ENCODE measurements at regions not wholly inside any gene's neighbourhood (a gene's known extent, or its start where the extent isn't known, plus 50 kb on each side); places are given as distances from the start of the nearest gene placed in this dataset.

DNA sequence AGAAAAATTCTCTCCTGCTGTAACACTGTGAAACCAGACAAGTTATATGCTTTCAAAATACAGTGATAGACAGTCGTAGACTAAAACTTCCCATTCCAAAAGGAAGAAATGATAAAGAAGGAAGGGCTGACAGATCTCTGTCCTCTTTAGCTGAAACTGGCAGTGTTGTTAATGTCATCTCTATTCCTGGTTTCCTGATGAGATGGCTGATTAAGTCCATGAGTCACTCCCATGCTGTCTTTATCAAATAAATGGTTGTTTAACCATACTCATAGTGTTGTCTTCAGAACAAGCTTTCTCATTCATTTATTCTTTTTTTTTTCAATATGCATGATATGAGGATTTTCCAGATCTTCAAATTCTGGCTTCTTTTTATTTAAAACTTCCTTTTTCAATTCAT lies 952.2 kb upstream of the WWC1 start:
- H3K4me3 ChIP-seq (ENCODE audit: control insufficient read depth in 2 of 3, extremely low read depth in 1 of 3, insufficient read depth in 2 of 3, low read depth in 1 of 3, low read length in 3 of 3) = no peak overlapping the region
- no peak for FAIRE-seq
- H3K36me3 ChIP-seq (ENCODE audit: control insufficient read depth in 2 of 2, extremely low read depth in 1 of 2, insufficient read depth in 2 of 2, low read length in 2 of 2) = no peaks in the 10 kb centered on the region
- H3K9me3 ChIP-seq (ENCODE audit: control insufficient read depth, low read depth, low read length) = no peaks in the 10 kb centered on the region
- no peaks in the 10 kb centered on the region for H4K20me1 ChIP-seq (ENCODE audit: control insufficient read depth, extremely low read depth, insufficient read depth, low read length)
- H3K9ac ChIP-seq (ENCODE audit: control insufficient read depth, extremely low read depth, insufficient read depth, low read length) = no peak overlapping the region
- dilution Hi-C loops (cut with MboI; ENCODE audit: extremely low pct_ligation_motif_present, low sequenced_read_pairs) = no loop called here
- H3K27ac ChIP-seq (ENCODE audit: control insufficient read depth, insufficient read depth, low read length) = no peak overlapping the region
- H3K4me2 ChIP-seq (ENCODE audit: control insufficient read depth, extremely low read depth, insufficient read depth, low read depth, low read length) = no peak overlapping the region
- no peak for DNase-seq (ENCODE audit: low read depth, low spot score)
- H3K79me2 ChIP-seq (ENCODE audit: control insufficient read depth, insufficient read depth, low read length) = no peaks in the 10 kb centered on the region
- no peak for TF ChIP-seq EZH2 (IDR thresholded peaks at IDR 0.05; ENCODE audit: low read length)
- TF ChIP-seq, protein P1, sequence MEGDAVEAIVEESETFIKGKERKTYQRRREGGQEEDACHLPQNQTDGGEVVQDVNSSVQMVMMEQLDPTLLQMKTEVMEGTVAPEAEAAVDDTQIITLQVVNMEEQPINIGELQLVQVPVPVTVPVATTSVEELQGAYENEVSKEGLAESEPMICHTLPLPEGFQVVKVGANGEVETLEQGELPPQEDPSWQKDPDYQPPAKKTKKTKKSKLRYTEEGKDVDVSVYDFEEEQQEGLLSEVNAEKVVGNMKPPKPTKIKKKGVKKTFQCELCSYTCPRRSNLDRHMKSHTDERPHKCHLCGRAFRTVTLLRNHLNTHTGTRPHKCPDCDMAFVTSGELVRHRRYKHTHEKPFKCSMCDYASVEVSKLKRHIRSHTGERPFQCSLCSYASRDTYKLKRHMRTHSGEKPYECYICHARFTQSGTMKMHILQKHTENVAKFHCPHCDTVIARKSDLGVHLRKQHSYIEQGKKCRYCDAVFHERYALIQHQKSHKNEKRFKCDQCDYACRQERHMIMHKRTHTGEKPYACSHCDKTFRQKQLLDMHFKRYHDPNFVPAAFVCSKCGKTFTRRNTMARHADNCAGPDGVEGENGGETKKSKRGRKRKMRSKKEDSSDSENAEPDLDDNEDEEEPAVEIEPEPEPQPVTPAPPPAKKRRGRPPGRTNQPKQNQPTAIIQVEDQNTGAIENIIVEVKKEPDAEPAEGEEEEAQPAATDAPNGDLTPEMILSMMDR (optimal IDR thresholded peaks at IDR 0.05 in 1 of 3, IDR thresholded peaks at IDR 0.05 in 1 of 3, conservative IDR thresholded peaks at IDR 0.05 in 1 of 3; ENCODE audit: extremely low read depth in 1 of 3, insufficient read depth in 2 of 3, low read length in 3 of 3) = no peak
- no peaks in the 10 kb centered on the region for H3K27me3 ChIP-seq (ENCODE audit: control insufficient read depth, extremely low read depth, insufficient read depth, low read length)
- no peaks in the 10 kb centered on the region for H3K9me1 ChIP-seq (ENCODE audit: control insufficient read depth, extremely low read depth, insufficient read depth, low read length)
- no peaks in the 10 kb centered on the region for H3K4me1 ChIP-seq (ENCODE audit: control insufficient read depth, extremely low read depth, insufficient read depth, low read length)
- H2AFZ ChIP-seq (ENCODE audit: control insufficient read depth, low read length) = no peak overlapping the region

DNA sequence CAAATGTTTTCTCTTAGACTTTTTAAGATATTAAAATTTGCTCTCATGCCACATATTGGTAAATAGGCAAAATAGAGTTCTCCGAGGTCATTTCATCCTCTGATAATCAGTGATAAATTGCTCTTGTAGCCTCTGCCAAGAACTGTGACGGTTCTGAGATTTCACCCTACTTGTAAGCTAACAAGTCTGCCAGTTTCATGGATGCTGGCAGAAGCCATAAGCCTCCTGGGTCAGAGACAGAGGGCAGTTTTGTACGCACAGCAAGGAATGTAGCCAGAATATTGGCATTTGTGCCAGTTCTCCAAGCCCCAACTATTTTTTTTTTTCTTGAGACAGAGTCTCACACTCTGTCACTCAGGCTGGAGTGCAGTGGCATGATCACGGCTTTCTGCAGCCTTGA lies 945.0 kb upstream of the WWC1 start:
- FAIRE-seq = no peak
- Histone ChIP-seq H3K4me2 (ENCODE audit: control insufficient read depth, extremely low read depth, insufficient read depth, low read depth, low read length) (no peak overlapping the region), H3K79me2 (ENCODE audit: control insufficient read depth, insufficient read depth, low read length) (no peaks in the 10 kb centered on the region), H2AFZ (ENCODE audit: control insufficient read depth, low read length) (no peak overlapping the region), H3K36me3 (ENCODE audit: control insufficient read depth in 2 of 2, extremely low read depth in 1 of 2, insufficient read depth in 2 of 2, low read length in 2 of 2) (no peaks in the 10 kb centered on the region), H3K27me3 (ENCODE audit: control insufficient read depth, extremely low read depth, insufficient read depth, low read length) (no peaks in the 10 kb centered on the region), H3K4me1 (ENCODE audit: control insufficient read depth, extremely low read depth, insufficient read depth, low read length) (no peaks in the 10 kb centered on the region), H4K20me1 (ENCODE audit: control insufficient read depth, extremely low read depth, insufficient read depth, low read length) (no peaks in the 10 kb centered on the region), H3K9me1 (ENCODE audit: control insufficient read depth, extremely low read depth, insufficient read depth, low read length) (no peaks in the 10 kb centered on the region), H3K9ac (ENCODE audit: control insufficient read depth, extremely low read depth, insufficient read depth, low read length) (no peak overlapping the region), H3K27ac (ENCODE audit: control insufficient read depth, insufficient read depth, low read length) (no peak overlapping the region), H3K4me3 (ENCODE audit: control insufficient read depth in 2 of 3, extremely low read depth in 1 of 3, insufficient read depth in 2 of 3, low read depth in 1 of 3, low read length in 3 of 3) (no peak overlapping the region), H3K9me3 (ENCODE audit: control insufficient read depth, low read depth, low read length) (no peaks in the 10 kb centered on the region)
- TF ChIP-seq, protein P1 (optimal IDR thresholded peaks at IDR 0.05 in 1 of 3, IDR thresholded peaks at IDR 0.05 in 1 of 3, conservative IDR thresholded peaks at IDR 0.05 in 1 of 3; ENCODE audit: extremely low read depth in 1 of 3, insufficient read depth in 2 of 3, low read length in 3 of 3) = no peak
- no peak for TF ChIP-seq EZH2 (IDR thresholded peaks at IDR 0.05; ENCODE audit: low read length)
- dilution Hi-C loops (cut with MboI; ENCODE audit: extremely low pct_ligation_motif_present, low sequenced_read_pairs) = no loop called here
- no peak for DNase-seq (ENCODE audit: low read depth, low spot score)

Data from keratinocyte (primary cell).